Colonic mucosa (tissue), 4 donors: ENCODE measurements at regions not wholly inside any gene's neighbourhood (a gene's known extent, or its start where the extent isn't known, plus 50 kb on each side); places are given as distances from the start of the nearest gene placed in this dataset.

Source experiments
- DNase-seq: peaks from one replicate; pipeline ENCODE4 v3.0.0-alpha.2; 2020
- H3K27ac ChIP-seq: fragments of 200-600 bp; one replicate; pipeline ENCODE4 v1.8.0; 2021
- H3K27me3 ChIP-seq: fragments of 200-600 bp; one replicate; pipeline ENCODE4 v1.8.0; 2021
- H3K36me3 ChIP-seq: fragments of 200-600 bp; one replicate; pipeline ENCODE4 v1.8.0; 2021
- H3K4me1 ChIP-seq: fragments of 200-600 bp; one replicate; pipeline ENCODE4 v1.8.0; 2021; ENCODE audit warnings: mild to moderate bottlenecking
- H3K4me3 ChIP-seq: fragments of 200-600 bp; one replicate; pipeline ENCODE4 v1.8.0; 2021
- H3K9ac ChIP-seq, 2 donors: one replicate each; pipeline ENCODE4 v1.7.0; 2013; ENCODE audit warnings: control low read depth in 2 of 2, low read depth in 2 of 2, low read length in 2 of 2
- H3K9me3 ChIP-seq: fragments of 200-600 bp; one replicate; pipeline ENCODE4 v1.8.0; 2021
- intact Hi-C: fragments of 100-400 bp; cut with DNase I; formaldehyde crosslinking; loops from one replicate; pipeline ENCODE4 v1.14.1; 2022
- TF ChIP-seq, protein P1 (sequence below): fragments of 200-600 bp; IDR thresholded peaks from one replicate; pipeline ENCODE4 v1.8.0; 2022; ENCODE audit warnings: antibody characterized with exemption, mild to moderate bottlenecking
- donor health status: healthy.
- donor health status: DM: no; HTN: no; CAD: no.
- donor health status: DM: no; HTN: no; CAD: no.

GRCh38 chr16:51888016-51888415 is 658.9 kb downstream of the TOX3 start:
- Histone ChIP-seq H3K27me3 (no peaks in the 10 kb centered on the region), H3K36me3 (no peaks in the 10 kb centered on the region), H3K9me3 (no peaks in the 10 kb centered on the region), H3K4me3 (no peak overlapping the region), H3K4me1 (no peaks in the 10 kb centered on the region), H3K9ac (no peak overlapping the region), H3K27ac (no peak overlapping the region)
- TF ChIP-seq, protein P1, sequence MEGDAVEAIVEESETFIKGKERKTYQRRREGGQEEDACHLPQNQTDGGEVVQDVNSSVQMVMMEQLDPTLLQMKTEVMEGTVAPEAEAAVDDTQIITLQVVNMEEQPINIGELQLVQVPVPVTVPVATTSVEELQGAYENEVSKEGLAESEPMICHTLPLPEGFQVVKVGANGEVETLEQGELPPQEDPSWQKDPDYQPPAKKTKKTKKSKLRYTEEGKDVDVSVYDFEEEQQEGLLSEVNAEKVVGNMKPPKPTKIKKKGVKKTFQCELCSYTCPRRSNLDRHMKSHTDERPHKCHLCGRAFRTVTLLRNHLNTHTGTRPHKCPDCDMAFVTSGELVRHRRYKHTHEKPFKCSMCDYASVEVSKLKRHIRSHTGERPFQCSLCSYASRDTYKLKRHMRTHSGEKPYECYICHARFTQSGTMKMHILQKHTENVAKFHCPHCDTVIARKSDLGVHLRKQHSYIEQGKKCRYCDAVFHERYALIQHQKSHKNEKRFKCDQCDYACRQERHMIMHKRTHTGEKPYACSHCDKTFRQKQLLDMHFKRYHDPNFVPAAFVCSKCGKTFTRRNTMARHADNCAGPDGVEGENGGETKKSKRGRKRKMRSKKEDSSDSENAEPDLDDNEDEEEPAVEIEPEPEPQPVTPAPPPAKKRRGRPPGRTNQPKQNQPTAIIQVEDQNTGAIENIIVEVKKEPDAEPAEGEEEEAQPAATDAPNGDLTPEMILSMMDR = no peak
- intact Hi-C loops = no loop called here
- no peak for DNase-seq

GRCh38 chr16:51886456-51886855 is 660.5 kb downstream of the TOX3 start:
- Histone ChIP-seq H3K4me3 (no peak overlapping the region), H3K27ac (no peak overlapping the region), H3K9ac (no peak overlapping the region), H3K36me3 (no peaks in the 10 kb centered on the region), H3K4me1 (no peaks in the 10 kb centered on the region), H3K9me3 (no peaks in the 10 kb centered on the region), H3K27me3 (no peaks in the 10 kb centered on the region)
- no peak for DNase-seq
- TF ChIP-seq, protein P1 = no peak
- intact Hi-C loops = no loop called here

DNA sequence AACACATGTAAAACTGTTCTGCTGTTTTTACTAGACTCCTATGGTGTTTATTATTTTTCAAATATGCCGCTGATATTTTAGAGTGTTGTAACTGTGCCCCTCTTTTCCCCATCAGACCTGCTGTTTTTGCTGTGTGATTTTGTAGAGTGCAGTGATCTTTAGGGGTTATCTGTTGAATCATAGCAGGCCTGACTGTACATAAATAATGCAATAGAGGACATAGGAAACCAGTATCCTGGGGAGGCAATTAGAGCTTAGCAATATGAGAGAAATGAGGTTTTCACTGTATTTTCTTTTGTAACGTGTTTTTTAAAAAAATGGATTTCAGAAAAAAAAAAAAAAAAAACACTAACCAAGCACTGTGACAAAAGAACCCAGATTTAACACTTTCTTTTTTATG is 662.2 kb downstream of the TOX3 start:
- TF ChIP-seq, protein P1 = no peak
- H3K27ac ChIP-seq = no peak overlapping the region
- no peak for DNase-seq
- no peaks in the 10 kb centered on the region for H3K27me3 ChIP-seq
- no peak overlapping the region for H3K9ac ChIP-seq
- H3K4me1 ChIP-seq = no peaks in the 10 kb centered on the region
- no peaks in the 10 kb centered on the region for H3K36me3 ChIP-seq
- no peaks in the 10 kb centered on the region for H3K9me3 ChIP-seq
- intact Hi-C loops = no loop called here
- no peak overlapping the region for H3K4me3 ChIP-seq

- intact Hi-C loops = no loop called here
- Histone ChIP-seq H3K9ac (no peak overlapping the region), H3K27me3 (no peaks in the 10 kb centered on the region), H3K36me3 (no peaks in the 10 kb centered on the region), H3K4me3 (no peak overlapping the region), H3K4me1 (no peaks in the 10 kb centered on the region), H3K9me3 (no peaks in the 10 kb centered on the region), H3K27ac (no peak overlapping the region)
- TF ChIP-seq, protein P1 = no peak
- DNase-seq = no peak
These were observed 665.2 kb downstream of the TOX3 start for GRCh38 chr16:51881731-51882130.

GRCh38 chr16:51880776-51881175 is 666.2 kb downstream of the TOX3 start:
- Histone ChIP-seq H3K9me3 (no peaks in the 10 kb centered on the region), H3K27me3 (no peaks in the 10 kb centered on the region), H3K4me1 (no peaks in the 10 kb centered on the region), H3K4me3 (no peak overlapping the region), H3K27ac (peak overlapping the region; percentile 28), H3K9ac (no peak overlapping the region), H3K36me3 (no peaks in the 10 kb centered on the region)
- intact Hi-C loops = no loop called here
- DNase-seq = no peak
- TF ChIP-seq, protein P1 = no peak

DNA sequence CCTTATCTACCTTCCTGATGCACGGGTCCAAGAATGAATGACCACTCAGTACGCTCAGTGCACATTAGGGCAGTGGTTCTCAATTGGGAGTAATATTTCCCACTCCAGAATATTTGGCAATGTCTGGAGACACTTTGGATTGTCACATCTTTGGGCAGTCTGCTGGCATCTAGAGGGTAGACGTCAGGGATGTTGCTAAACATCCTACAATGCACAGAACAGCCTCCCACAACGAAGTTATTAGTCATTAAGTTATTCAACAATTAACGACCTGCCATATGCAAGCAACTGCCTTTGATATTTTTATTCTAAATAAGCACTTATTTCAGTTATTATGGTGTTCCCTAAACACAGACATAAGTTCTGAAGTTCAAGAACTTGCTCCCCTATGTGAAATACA is 669.3 kb downstream of the TOX3 start:
- Histone ChIP-seq H3K4me1 (no peaks in the 10 kb centered on the region), H3K9me3 (no peaks in the 10 kb centered on the region), H3K4me3 (no peak overlapping the region), H3K27me3 (no peaks in the 10 kb centered on the region), H3K36me3 (no peaks in the 10 kb centered on the region), H3K9ac (no peak overlapping the region), H3K27ac (no peak overlapping the region)
- DNase-seq = no peak
- TF ChIP-seq, protein P1 = no peak
- intact Hi-C loops = no loop called here
